Fibroblast of lung (primary cell): ENCODE measurements at regions not wholly inside any gene's neighbourhood (a gene's known extent, or its start where the extent isn't known, plus 50 kb on each side); places are given as distances from the start of the nearest gene placed in this dataset.

Experiments used
- EZH2 ChIP-seq: IDR thresholded peaks from 2 replicates; pipeline ENCODE4 v1.5.1; 2012; ENCODE audit warnings: low read length, control low read depth, mild to moderate bottlenecking; ENCODE audit errors: missing control alignments
- TF ChIP-seq, protein P1 (sequence below), 2 donors: IDR thresholded peaks in 1 of 2; conservative IDR thresholded peaks in 1 of 2; 1 replicate in 1 of 2; 2 replicates in 1 of 2; pipeline ENCODE4 v1.5.1; 2011 to 2012; ENCODE audit warnings: low read length in 2 of 2, control low read depth in 1 of 2, inconsistent platforms in 1 of 2, low read depth in 1 of 2, mild to moderate bottlenecking in 1 of 2

DNA sequence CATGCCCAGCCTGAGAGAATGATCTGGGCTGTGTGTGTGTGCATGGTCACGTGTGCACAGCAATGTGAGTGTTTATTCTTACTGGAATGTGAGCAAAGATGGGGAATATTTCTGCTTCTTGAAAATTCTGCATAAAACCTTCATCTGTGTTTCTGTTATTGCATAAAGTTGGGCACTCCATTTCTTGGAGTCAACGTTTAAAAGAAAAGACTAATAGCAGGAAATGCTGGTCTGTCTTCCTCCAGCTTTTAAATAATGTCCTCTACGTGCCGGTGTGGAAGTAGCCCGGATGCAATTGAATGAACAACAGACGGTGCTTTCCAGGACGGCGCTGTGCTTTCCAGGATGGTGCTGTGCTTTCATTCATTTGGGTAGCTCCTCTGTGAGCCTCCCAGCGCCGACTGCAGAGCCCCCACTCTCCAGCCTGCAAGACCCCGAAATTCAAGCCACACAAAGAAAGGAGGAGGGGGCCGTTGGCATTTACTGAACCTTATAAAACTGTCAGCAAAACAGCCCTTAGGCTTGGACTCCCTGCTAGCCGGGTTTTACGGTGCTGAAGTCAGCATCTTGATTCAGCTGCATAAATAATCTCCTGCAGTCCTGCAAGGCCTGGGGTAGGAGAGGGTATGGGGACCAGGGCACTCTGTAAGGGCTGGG lies 158.2 kb upstream of the PRKCQ start:
- TF ChIP-seq, protein P1, sequence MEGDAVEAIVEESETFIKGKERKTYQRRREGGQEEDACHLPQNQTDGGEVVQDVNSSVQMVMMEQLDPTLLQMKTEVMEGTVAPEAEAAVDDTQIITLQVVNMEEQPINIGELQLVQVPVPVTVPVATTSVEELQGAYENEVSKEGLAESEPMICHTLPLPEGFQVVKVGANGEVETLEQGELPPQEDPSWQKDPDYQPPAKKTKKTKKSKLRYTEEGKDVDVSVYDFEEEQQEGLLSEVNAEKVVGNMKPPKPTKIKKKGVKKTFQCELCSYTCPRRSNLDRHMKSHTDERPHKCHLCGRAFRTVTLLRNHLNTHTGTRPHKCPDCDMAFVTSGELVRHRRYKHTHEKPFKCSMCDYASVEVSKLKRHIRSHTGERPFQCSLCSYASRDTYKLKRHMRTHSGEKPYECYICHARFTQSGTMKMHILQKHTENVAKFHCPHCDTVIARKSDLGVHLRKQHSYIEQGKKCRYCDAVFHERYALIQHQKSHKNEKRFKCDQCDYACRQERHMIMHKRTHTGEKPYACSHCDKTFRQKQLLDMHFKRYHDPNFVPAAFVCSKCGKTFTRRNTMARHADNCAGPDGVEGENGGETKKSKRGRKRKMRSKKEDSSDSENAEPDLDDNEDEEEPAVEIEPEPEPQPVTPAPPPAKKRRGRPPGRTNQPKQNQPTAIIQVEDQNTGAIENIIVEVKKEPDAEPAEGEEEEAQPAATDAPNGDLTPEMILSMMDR (conservative IDR thresholded peaks at IDR 0.05 in 1 of 2, IDR thresholded peaks at IDR 0.05 in 1 of 2; ENCODE audit: low read depth in 1 of 2, low read length in 2 of 2), result no peak
- TF ChIP-seq EZH2, result no peak
